BLaER1 treated with 17β-estradiol and CSF1 and Interleukin-3, amounts not matched to agents 10 nM and 100 nM (cell line): ENCODE measurements at regions not wholly inside any gene's neighbourhood (a gene's known extent, or its start where the extent isn't known, plus 50 kb on each side); places are given as distances from the start of the nearest gene placed in this dataset.
"Not testable (repeated sequence)": the region's sequence is repeated elsewhere in the genome, so short reads cannot be mapped to it uniquely, and the experiment has no call there.

Experiments
- H3K27ac ChIP-seq, 11 experiments: shearing (Covaris generic); formaldehyde crosslinking; 2 replicates each; pipeline ENCODE4 v1.8.1; 2022
- H3K27me3 ChIP-seq, 11 experiments: shearing (Covaris generic); formaldehyde crosslinking; 2 replicates each; pipeline ENCODE4 v1.8.1; 2022
- H3K36me3 ChIP-seq, 11 experiments: shearing (Covaris generic); formaldehyde crosslinking; 2 replicates each; pipeline ENCODE4 v1.8.1; 2022
- H3K4me1 ChIP-seq, 10 experiments: shearing (Covaris generic); formaldehyde crosslinking; 2 replicates each; pipeline ENCODE4 v1.8.1; 2022
- H3K4me2 ChIP-seq, 11 experiments: shearing (Covaris generic); formaldehyde crosslinking; 2 replicates each; pipeline ENCODE4 v1.8.1; 2022
- H3K4me3 ChIP-seq, 10 experiments: shearing (Covaris generic); formaldehyde crosslinking; 2 replicates each; pipeline ENCODE4 v1.8.1; 2022
- H3K9ac ChIP-seq, 11 experiments: shearing (Covaris generic); formaldehyde crosslinking; 2 replicates each; pipeline ENCODE4 v1.8.1; 2022
- H3K9me3 ChIP-seq, 11 experiments: shearing (Covaris generic); formaldehyde crosslinking; replicated peaks in 1 of 11; 2 replicates each; pipeline ENCODE4 v1.8.1; 2022
- H4K20me1 ChIP-seq, 11 experiments: shearing (Covaris generic); formaldehyde crosslinking; 2 replicates each; pipeline ENCODE4 v1.8.1; 2022
- Cebpa-rat ChIP-seq, 11 experiments: shearing (Covaris generic); IDR thresholded peaks; 2 replicates each; pipeline ENCODE4 v1.8.1; 2022

DNA sequence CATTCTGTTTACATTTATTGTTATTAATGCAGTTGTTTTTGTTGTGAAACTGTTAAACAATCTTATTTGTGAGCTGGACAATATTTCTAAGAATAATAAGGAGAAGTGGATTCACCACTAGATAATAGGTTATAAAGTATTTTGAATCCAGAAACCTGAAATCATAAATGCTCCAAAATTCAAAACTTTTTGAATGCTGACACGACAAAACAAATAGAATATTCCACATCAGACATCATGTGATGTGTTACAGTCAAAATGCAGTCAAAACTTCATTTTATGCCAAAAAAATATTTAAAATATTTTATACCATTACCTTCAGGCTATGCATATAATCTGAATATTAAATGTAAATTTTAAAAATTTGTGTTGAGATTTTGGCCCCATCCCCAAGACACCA is 1321.4 kb downstream of the SLITRK1 start:
- TF ChIP-seq Cebpa-rat (IDR thresholded peaks at IDR 0.05), result no peak
- no peak overlapping the region for H3K27ac ChIP-seq
- no peaks in the 10 kb centered on the region for H3K27me3 ChIP-seq

DNA sequence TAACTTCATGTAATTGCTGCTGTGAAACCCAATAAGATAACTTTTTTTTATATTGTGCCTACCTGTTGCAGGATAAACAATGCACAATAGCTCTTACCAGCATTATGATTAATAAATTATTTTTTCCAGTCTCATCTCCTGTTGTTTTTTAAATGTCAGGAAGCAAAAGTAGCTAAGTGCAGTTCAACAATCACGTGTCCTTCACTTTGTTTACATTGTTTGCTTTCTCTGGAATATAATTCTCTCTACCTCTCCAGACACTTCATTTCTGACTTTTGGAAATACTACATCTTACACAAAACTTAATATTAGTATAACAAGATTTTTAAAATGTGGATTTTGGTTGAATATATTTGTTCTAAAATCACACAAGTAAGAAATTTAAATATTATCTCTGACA is 1359.4 kb downstream of the SLITRK1 start:
- H3K27ac ChIP-seq, result no peak overlapping the region
- H3K36me3 ChIP-seq, result no peaks in the 10 kb centered on the region

More for the DNA sequence above, 1321.4 kb downstream of the SLITRK1 start:
- no peaks in the 10 kb centered on the region for H4K20me1 ChIP-seq
- no peaks in the 10 kb centered on the region for H3K4me1 ChIP-seq
- no peaks in the 10 kb centered on the region for H3K9me3 ChIP-seq
- H3K9ac ChIP-seq, result no peak overlapping the region
- no peak overlapping the region for H3K4me2 ChIP-seq
- no peak overlapping the region for H3K4me3 ChIP-seq
- H3K36me3 ChIP-seq, result no peaks in the 10 kb centered on the region

DNA sequence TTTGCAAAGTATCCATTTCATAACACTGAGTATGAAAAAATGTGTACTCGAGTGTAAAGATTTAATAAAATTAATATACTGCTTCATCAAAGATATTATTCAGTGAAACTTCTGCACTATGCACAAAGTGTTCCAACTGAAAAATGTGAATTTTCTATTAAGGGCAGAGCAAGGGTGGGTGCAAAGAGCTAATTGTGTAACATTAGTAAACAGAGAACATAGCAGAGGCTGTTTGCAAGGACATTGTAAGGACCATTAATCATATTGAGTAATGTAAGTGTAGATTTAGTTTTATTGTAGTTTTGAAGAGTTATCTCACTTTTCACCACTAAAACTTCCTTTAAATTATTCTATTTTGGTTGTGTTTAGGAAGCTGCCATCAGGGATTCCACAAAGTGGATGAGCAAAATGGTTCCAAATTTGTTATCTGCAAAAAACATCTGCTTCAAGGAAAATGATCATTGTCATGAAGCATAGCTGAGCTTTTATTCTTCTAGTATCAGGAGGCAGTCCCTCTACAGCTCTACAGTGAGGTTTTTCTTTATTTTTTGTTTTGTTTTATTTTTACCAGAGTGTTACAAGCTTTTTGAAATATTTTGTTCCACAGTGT is 1375.4 kb downstream of the SLITRK1 start:
- no peak overlapping the region for H3K27ac ChIP-seq
- H3K4me3 ChIP-seq, result no peak overlapping the region
- no peak overlapping the region for H3K4me2 ChIP-seq
- no peak overlapping the region for H3K9ac ChIP-seq
- H4K20me1 ChIP-seq, result no peaks in the 10 kb centered on the region
- no peaks in the 10 kb centered on the region for H3K36me3 ChIP-seq
- TF ChIP-seq Cebpa-rat (IDR thresholded peaks at IDR 0.05), result no peak
- no peaks in the 10 kb centered on the region for H3K4me1 ChIP-seq
- H3K9me3 ChIP-seq, result no peaks in the 10 kb centered on the region
- H3K27me3 ChIP-seq, result no peaks in the 10 kb centered on the region

More for the DNA sequence above, 1359.4 kb downstream of the SLITRK1 start:
- H3K9me3 ChIP-seq, result no peaks in the 10 kb centered on the region
- no peak overlapping the region for H3K4me2 ChIP-seq
- H3K4me1 ChIP-seq, result no peaks in the 10 kb centered on the region
- no peaks in the 10 kb centered on the region for H4K20me1 ChIP-seq
- no peak overlapping the region for H3K4me3 ChIP-seq
- TF ChIP-seq Cebpa-rat (IDR thresholded peaks at IDR 0.05), result no peak
- H3K27me3 ChIP-seq, result no peaks in the 10 kb centered on the region
- H3K9ac ChIP-seq, result no peak overlapping the region

DNA sequence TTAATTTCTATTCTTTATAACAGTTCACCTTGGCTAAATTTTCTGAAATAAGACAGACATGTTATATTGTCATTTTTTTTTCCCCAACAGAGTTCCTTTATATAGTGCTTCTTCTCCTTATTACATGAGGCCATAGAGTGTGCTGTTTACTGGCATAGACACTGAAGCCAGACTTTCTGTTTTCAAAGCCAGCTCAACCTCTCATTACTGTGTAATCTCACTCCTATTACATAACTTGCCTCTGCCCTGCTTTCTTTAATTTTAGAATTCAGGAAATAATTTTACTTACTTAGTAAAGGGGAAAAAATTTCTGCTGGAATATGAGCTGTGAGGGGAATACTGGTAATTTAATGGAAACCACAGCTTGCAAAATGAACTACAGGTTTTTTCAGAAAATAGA is 1380.4 kb downstream of the SLITRK1 start:
- Histone ChIP-seq H3K4me3 (no peak overlapping the region), H4K20me1 (no peaks in the 10 kb centered on the region), H3K4me2 (no peak overlapping the region), H3K9ac (no peak overlapping the region), H3K9me3 (no peaks in the 10 kb centered on the region), H3K4me1 (no peaks in the 10 kb centered on the region), H3K27me3 (no peaks in the 10 kb centered on the region), H3K27ac (no peak overlapping the region), H3K36me3 (no peaks in the 10 kb centered on the region)
- no peak for TF ChIP-seq Cebpa-rat (IDR thresholded peaks at IDR 0.05)

DNA sequence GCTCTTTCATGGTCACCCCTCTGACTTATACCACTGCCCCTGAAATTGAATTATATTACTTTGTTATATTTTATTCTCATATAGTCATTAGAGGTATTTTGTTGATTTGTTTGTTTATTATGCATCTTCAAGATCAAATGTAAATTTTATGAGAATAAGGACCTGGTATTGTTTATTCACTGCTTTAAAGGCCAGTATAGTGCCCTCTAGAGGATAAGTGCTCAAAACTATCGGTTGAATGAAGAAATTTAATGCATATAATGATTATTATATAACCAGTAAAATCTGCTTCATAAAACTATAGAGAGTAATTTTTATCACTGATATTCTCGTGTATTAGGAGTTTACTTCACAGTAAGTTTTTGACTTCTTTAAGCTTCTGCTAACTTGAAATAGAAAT is 1401.9 kb downstream of the SLITRK1 start:
- Histone ChIP-seq H3K4me2 (no peak overlapping the region), H4K20me1 (no peaks in the 10 kb centered on the region), H3K27me3 (no peaks in the 10 kb centered on the region), H3K4me3 (no peak overlapping the region), H3K27ac (no peak overlapping the region), H3K36me3 (no peaks in the 10 kb centered on the region), H3K9ac (no peak overlapping the region), H3K4me1 (peaks cover 0 to 24% (median 0%) of the 10 kb centered on the region in 10 experiments; a peak in 4 of 20 replicates), H3K9me3 (no peaks in the 10 kb centered on the region)
- no peak for TF ChIP-seq Cebpa-rat (IDR thresholded peaks at IDR 0.05)

DNA sequence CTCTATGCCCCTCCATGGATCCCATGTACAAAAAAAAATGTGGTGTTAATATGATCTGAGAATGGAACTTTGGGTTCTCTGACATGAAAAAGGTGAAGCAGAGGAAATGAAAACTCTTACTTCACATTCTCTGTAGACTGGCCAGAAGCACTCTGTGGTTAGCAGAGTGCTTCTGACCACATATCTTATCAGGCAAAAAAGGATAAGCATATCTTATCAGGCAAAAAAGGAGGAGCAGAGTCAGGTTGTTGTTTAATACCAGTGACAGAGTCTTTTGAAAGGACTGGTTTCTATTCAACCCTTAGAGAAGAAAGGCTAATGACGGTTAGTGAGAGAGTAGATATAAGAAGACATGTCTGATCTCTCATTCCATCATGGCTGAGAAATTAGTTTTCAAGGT is 1404.8 kb downstream of the SLITRK1 start:
- no peak overlapping the region for H3K4me3 ChIP-seq
- H3K4me1 ChIP-seq, result peaks cover 0 to 12% (median 0%) of the 10 kb centered on the region in 10 experiments; a peak in 4 of 20 replicates
- TF ChIP-seq Cebpa-rat (IDR thresholded peaks at IDR 0.05), result no peak
- H3K9ac ChIP-seq, result no peak overlapping the region
- peak overlapping the region in 2 of 11 experiments; percentile 24 to 45; a peak in 2 of 22 replicates for H3K4me2 ChIP-seq
- H3K27me3 ChIP-seq, result no peaks in the 10 kb centered on the region
- H4K20me1 ChIP-seq, result no peaks in the 10 kb centered on the region
- no peaks in the 10 kb centered on the region for H3K9me3 ChIP-seq
- H3K36me3 ChIP-seq, result no peaks in the 10 kb centered on the region
- no peak overlapping the region for H3K27ac ChIP-seq

DNA sequence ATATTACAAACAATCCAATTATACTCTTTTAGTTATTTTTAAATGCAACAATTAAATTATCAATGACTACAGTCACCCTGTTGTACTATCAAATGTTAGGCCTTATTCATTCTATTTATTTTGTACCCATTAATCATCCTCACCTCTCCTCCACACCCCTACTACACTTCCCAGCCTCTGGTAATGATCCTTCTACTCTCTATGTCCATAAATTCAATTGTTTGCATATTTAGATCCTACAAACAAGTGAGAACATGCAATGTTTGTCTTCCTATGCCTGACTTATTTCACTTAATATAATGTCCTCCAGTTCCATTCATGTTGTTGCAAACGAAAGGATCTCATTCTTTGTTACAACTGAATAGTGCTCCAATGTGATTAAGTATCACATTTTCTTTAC is 1414.6 kb downstream of the SLITRK1 start:
- no peaks in the 10 kb centered on the region for H3K27me3 ChIP-seq
- no peak overlapping the region for H3K27ac ChIP-seq
- no peaks in the 10 kb centered on the region for H3K9me3 ChIP-seq
- no peak for TF ChIP-seq Cebpa-rat (IDR thresholded peaks at IDR 0.05)
- no peaks in the 10 kb centered on the region for H3K4me1 ChIP-seq
- H3K36me3 ChIP-seq, result no peaks in the 10 kb centered on the region
- H3K4me2 ChIP-seq, result no peak overlapping the region
- H3K9ac ChIP-seq, result no peak overlapping the region
- H3K4me3 ChIP-seq, result no peak overlapping the region
- no peaks in the 10 kb centered on the region for H4K20me1 ChIP-seq

DNA sequence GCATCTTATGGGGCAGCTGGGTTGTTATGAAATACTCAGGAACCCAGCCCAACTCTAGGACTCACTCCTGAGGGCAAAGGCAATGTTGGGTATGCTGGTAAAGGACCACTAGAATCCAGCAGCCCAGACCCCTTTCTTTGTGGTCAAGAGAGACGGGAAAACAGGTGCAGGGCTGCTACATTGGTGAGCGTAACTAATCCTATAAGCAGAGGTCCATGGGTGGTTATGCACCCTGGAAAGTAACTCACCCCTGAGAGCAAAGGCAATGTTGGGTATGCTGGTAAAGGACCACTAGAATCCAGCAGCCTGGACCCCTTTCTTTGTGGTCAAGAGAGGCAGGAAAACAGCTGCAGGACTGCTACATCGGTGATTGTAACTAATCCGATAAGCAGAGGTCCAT is 1422.7 kb downstream of the SLITRK1 start:
- H4K20me1 ChIP-seq, H3K27ac ChIP-seq, H3K36me3 ChIP-seq, H3K9ac ChIP-seq, H3K4me2 ChIP-seq, H3K4me3 ChIP-seq, H3K9me3 ChIP-seq, H3K4me1 ChIP-seq, H3K27me3 ChIP-seq: not testable (repeated sequence)

DNA sequence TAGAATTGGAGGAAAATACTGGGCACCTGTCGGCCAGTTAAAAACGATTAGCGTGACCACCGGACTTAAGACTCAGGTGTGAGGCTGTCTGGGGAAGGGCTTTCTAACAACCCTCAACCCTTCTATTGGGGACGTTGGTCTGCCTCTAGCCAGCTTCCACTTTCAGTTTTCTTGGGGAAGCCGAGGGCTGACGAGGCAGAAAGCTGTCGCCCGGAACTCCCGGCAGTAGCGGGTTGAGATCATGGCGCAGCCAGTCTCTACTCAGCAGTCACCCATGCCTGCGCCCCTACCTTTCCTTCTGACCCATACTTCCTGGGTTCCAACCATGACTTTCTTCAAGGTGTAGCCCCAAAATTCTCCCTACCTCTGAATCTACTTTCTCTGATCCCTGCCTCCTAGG is 1424.1 kb downstream of the SLITRK1 start:
- no peak overlapping the region for H3K9ac ChIP-seq
- H3K9me3 ChIP-seq, result no peaks in the 10 kb centered on the region
- no peak overlapping the region for H3K27ac ChIP-seq
- no peaks in the 10 kb centered on the region for H3K36me3 ChIP-seq
- H3K4me3 ChIP-seq, result no peak overlapping the region
- H3K27me3 ChIP-seq, result no peaks in the 10 kb centered on the region
- H3K4me1 ChIP-seq, result no peaks in the 10 kb centered on the region
- no peak overlapping the region for H3K4me2 ChIP-seq
- H4K20me1 ChIP-seq, result no peaks in the 10 kb centered on the region
- TF ChIP-seq Cebpa-rat (IDR thresholded peaks at IDR 0.05), result no peak

DNA sequence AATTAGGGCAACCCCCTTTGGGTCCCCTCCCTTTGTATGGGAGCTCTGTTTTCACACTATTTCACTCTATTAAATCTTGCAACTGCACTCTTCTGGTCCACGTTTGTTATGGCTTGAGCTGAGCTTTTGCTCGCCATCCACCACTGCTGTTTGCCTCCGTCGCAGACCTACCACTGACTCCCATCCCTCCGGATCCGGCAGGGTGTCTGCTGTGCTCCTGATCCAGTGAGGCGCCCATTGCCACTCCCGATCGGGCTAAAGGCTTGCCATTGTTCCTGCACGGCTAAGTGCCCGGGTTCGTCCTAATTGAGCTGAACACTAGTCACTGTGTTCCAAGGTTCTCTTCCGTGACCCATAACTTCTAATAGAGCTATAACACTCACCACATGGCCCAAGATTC is 1424.7 kb downstream of the SLITRK1 start:
- H3K4me3 ChIP-seq, H3K36me3 ChIP-seq, H3K4me1 ChIP-seq, H3K4me2 ChIP-seq, H3K9me3 ChIP-seq, H4K20me1 ChIP-seq, H3K27ac ChIP-seq, H3K27me3 ChIP-seq, H3K9ac ChIP-seq: not testable (repeated sequence)
